OCI-LY7 (cell line): ENCODE measurements at regions not wholly inside any gene's neighbourhood (a gene's known extent, or its start where the extent isn't known, plus 50 kb on each side); places are given as distances from the start of the nearest gene placed in this dataset.

ENCODE experiments used
- BruUV-seq: library from RNA; stranded (reverse); fragments of 400-500 nt; replicated peaks from 2 replicates; lab custom pipeline; 2021; lab: Mats Ljungman, UMichigan
- CTCF ChIA-PET: fragments of 300-600 bp; sonication (Branson Sonifier 250); formaldehyde crosslinking; loops from one replicate; lab custom pipeline; 2022; ENCODE audit warnings: antibody characterized with exemption; ENCODE audit not compliant: unreplicated experiment; lab: Charles Lee
- POLR2A ChIA-PET: fragments of 300-600 bp; sonication (Branson Sonifier 250); formaldehyde crosslinking; loops from one replicate; lab custom pipeline; 2022; ENCODE audit warnings: antibody characterized with exemption; lab: Charles Lee
- DNase-seq: peaks from one replicate; pipeline ENCODE4 v3.0.0-alpha.2; 2015; ENCODE audit warnings: low spot score
- H2AFZ ChIP-seq: fragments of 200-600 bp; sonication (generic), shearing (Covaris generic); 2 replicates; pipeline ENCODE4 v1.6.1; 2014; ENCODE audit warnings: mild to moderate bottlenecking, antibody characterized with exemption, low read length, moderate library complexity
- H3K27ac ChIP-seq: fragments of 200-600 bp; sonication (generic); 2 replicates; pipeline ENCODE4 v1.5.1; 2014; ENCODE audit warnings: mixed run types, low read depth, mild to moderate bottlenecking, moderate library complexity, low read length, inconsistent platforms; ENCODE audit not compliant: poor library complexity, severe bottlenecking
- H3K36me3 ChIP-seq: fragments of 200-600 bp; sonication (generic); 2 replicates; pipeline ENCODE4 v1.6.1; 2014; ENCODE audit warnings: mild to moderate bottlenecking, antibody characterized with exemption, low read length, moderate library complexity, mixed read lengths; ENCODE audit not compliant: insufficient read depth
- H3K4me1 ChIP-seq: fragments of 200-600 bp; sonication (generic); 2 replicates; pipeline ENCODE4 v1.5.1; 2014; ENCODE audit warnings: mild to moderate bottlenecking, low read length; ENCODE audit not compliant: insufficient read depth, poor library complexity, severe bottlenecking
- H3K4me2 ChIP-seq: fragments of 200-600 bp; sonication (generic); 2 replicates; pipeline ENCODE4 v1.6.1; 2014; ENCODE audit warnings: mild to moderate bottlenecking, low read length
- H3K4me3 ChIP-seq: fragments of 200-600 bp; sonication (generic); 2 replicates; pipeline ENCODE4 v1.5.1; 2014; ENCODE audit warnings: mild to moderate bottlenecking, low read depth, low read length; ENCODE audit not compliant: poor library complexity, severe bottlenecking
- H3K79me2 ChIP-seq: fragments of 200-600 bp; sonication (generic); 2 replicates; pipeline ENCODE4 v1.6.1; 2016; ENCODE audit warnings: low read depth, mild to moderate bottlenecking, low read length, moderate library complexity, mixed read lengths; ENCODE audit not compliant: insufficient read depth
- H3K9me2 ChIP-seq: fragments of 200-600 bp; sonication (generic); 2 replicates; pipeline ENCODE4 v1.6.1; 2016; ENCODE audit warnings: mild to moderate bottlenecking, low read length, mixed read lengths; ENCODE audit not compliant: insufficient read depth
- H3K9me3 ChIP-seq: fragments of 200-600 bp; sonication (generic); 2 replicates; pipeline ENCODE4 v1.6.1; 2014; ENCODE audit warnings: mild to moderate bottlenecking, mixed run types, low read length, mixed read lengths
- H4K20me1 ChIP-seq: fragments of 200-600 bp; sonication (generic); 2 replicates; pipeline ENCODE4 v1.6.1; 2014; ENCODE audit warnings: mild to moderate bottlenecking, antibody characterized with exemption, low read length, moderate library complexity, mixed read lengths; ENCODE audit not compliant: insufficient read depth
- EZH2phosphoT487 ChIP-seq: fragments of 200-600 bp; sonication (generic); IDR thresholded peaks from 2 replicates; pipeline ENCODE4 v1.6.1; 2018; ENCODE audit warnings: low read depth, borderline replicate concordance, mild to moderate bottlenecking, mixed run types, antibody characterized with exemption, low read length, moderate library complexity, mixed read lengths
- intact Hi-C: fragments of 100-400 bp; cut with micrococcal nuclease; formaldehyde crosslinking; loops from one replicate; pipeline ENCODE4 v1.10.0; 2022; ENCODE audit not compliant: unreplicated experiment
- TF ChIP-seq, protein P1 (sequence below): fragments of 200-600 bp; sonication (generic); conservative IDR thresholded peaks from 2 replicates; pipeline ENCODE4 v1.5.1; 2014; ENCODE audit warnings: mild to moderate bottlenecking, antibody characterized with exemption, low read length, moderate library complexity, mixed read lengths

GRCh38 chr5:58228896-58229295 lies 231.0 kb downstream of the PLK2 start:
- Histone ChIP-seq H3K9me2 (no peaks in the 10 kb centered on the region), H3K79me2 (no peaks in the 10 kb centered on the region), H3K4me3 (no peak overlapping the region), H2AFZ (no peak overlapping the region), H3K27ac (no peak overlapping the region), H3K36me3 (no peaks in the 10 kb centered on the region), H3K4me1 (no peaks in the 10 kb centered on the region), H3K4me2 (no peak overlapping the region), H4K20me1 (no peaks in the 10 kb centered on the region), H3K9me3 (no peaks in the 10 kb centered on the region)
- no peak for DNase-seq
- TF ChIP-seq, protein P1, sequence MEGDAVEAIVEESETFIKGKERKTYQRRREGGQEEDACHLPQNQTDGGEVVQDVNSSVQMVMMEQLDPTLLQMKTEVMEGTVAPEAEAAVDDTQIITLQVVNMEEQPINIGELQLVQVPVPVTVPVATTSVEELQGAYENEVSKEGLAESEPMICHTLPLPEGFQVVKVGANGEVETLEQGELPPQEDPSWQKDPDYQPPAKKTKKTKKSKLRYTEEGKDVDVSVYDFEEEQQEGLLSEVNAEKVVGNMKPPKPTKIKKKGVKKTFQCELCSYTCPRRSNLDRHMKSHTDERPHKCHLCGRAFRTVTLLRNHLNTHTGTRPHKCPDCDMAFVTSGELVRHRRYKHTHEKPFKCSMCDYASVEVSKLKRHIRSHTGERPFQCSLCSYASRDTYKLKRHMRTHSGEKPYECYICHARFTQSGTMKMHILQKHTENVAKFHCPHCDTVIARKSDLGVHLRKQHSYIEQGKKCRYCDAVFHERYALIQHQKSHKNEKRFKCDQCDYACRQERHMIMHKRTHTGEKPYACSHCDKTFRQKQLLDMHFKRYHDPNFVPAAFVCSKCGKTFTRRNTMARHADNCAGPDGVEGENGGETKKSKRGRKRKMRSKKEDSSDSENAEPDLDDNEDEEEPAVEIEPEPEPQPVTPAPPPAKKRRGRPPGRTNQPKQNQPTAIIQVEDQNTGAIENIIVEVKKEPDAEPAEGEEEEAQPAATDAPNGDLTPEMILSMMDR: no peak
- no peak for TF ChIP-seq EZH2phosphoT487
- ChIA-PET CTCF (no interaction called here), POLR2A (interaction anchor here (0.6 to 0.7 kb wide), 2 partner anchors 11 to 184 kb away, joined by 3 read pairs; no protein-coding TSS in a partner anchor)
- intact Hi-C loops: no loop called here
- BruUV-seq: no TSS peak

- BruUV-seq: no TSS peak
- H3K4me2 ChIP-seq: no peak overlapping the region
- no peak for DNase-seq
Observed at GRCh38 chr5:58227858-58228257, 232.0 kb downstream of the PLK2 start.

GRCh38 chr5:58224661-58225060 lies 235.2 kb downstream of the PLK2 start:
- Histone ChIP-seq H4K20me1 (no peaks in the 10 kb centered on the region), H3K4me2 (no peak overlapping the region), H3K9me2 (no peaks in the 10 kb centered on the region), H3K9me3 (no peaks in the 10 kb centered on the region), H2AFZ (no peak overlapping the region), H3K4me3 (no peak overlapping the region), H3K79me2 (no peaks in the 10 kb centered on the region), H3K4me1 (no peaks in the 10 kb centered on the region), H3K36me3 (no peaks in the 10 kb centered on the region), H3K27ac (no peak overlapping the region)
- DNase-seq: no peak
- intact Hi-C loops: no loop called here
- no TSS peak for BruUV-seq
- CTCF ChIA-PET: no interaction called here
- TF ChIP-seq, protein P1: no peak
- no peak for TF ChIP-seq EZH2phosphoT487
- POLR2A ChIA-PET: interaction anchor here (1.2 kb wide), 1 partner anchor 9 kb away, joined by 4 read pairs; no protein-coding TSS in a partner anchor

More at GRCh38 chr5:58227858-58228257, 232.0 kb downstream of the PLK2 start:
- Histone ChIP-seq H3K79me2 (no peaks in the 10 kb centered on the region), H2AFZ (no peak overlapping the region), H3K27ac (no peak overlapping the region), H3K4me3 (no peak overlapping the region), H3K9me2 (no peaks in the 10 kb centered on the region), H3K4me1 (no peaks in the 10 kb centered on the region), H3K9me3 (no peaks in the 10 kb centered on the region), H4K20me1 (no peaks in the 10 kb centered on the region), H3K36me3 (no peaks in the 10 kb centered on the region)
- TF ChIP-seq EZH2phosphoT487: no peak
- TF ChIP-seq, protein P1: no peak
- intact Hi-C loops: no loop called here
- POLR2A ChIA-PET: interaction anchor here (1.5 kb wide), 1 partner anchor 11 kb away, joined by 3 read pairs; no protein-coding TSS in a partner anchor
- CTCF ChIA-PET: no interaction called here
